ENCODE measurements at regions not wholly inside any gene's neighbourhood (a gene's known extent, or its start where the extent isn't known, plus 50 kb on each side); places are given as distances from the start of the nearest gene placed in this dataset.

- TF ChIP-seq CEBPB (IDR thresholded peaks at IDR 0.05) (no peak), MAX (IDR thresholded peaks at IDR 0.05) (no peak), RAD21 (IDR thresholded peaks at IDR 0.05; ENCODE audit: low read depth) (no peak), YY1 (IDR thresholded peaks at IDR 0.05; ENCODE audit: low read depth) (no peak), TEAD4 (IDR thresholded peaks at IDR 0.05) (no peak)
Observed at GRCh38 chr4:45437381-45437780, 686.5 kb downstream of the GABRG1 start.

Measured in Ishikawa (cell line).